ENCODE measurements at regions not wholly inside any gene's neighbourhood (a gene's known extent, or its start where the extent isn't known, plus 50 kb on each side); places are given as distances from the start of the nearest gene placed in this dataset.

DNA sequence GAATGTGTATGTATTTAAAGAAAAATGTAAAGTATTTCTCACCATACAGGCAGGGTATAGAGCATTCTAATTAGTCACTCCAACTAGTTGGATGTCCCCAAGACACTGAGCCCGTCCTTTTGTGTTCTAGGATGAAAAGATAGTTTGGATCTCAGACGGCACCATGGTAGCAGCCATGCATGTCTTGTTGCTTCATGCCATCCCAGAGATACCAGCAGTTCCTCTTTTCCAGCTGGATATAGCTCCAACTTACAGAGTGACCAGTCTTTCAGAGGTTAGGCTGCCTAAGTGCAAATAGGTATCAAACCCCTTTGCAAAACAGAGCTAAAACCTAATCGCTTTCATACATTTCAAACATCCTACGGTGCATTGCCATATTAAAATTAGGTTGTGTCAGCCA lies 275.3 kb downstream of the MTX2 start:
- Histone ChIP-seq H4K20me1 (ENCODE audit: insufficient read depth, low read length) (no peaks in the 10 kb centered on the region), H3K27me3 (ENCODE audit: insufficient read depth, low read length) (no peaks in the 10 kb centered on the region), H3K79me2 (ENCODE audit: insufficient read depth, low read length) (no peaks in the 10 kb centered on the region), H3K36me3 (ENCODE audit: insufficient read depth, low read length) (no peaks in the 10 kb centered on the region), H3K4me3 (ENCODE audit: insufficient read depth, low read length) (no peak overlapping the region), H3K9me3 (ENCODE audit: low read depth, low read length) (no peaks in the 10 kb centered on the region), H3K27ac (ENCODE audit: low read depth, low read length) (no peak overlapping the region), H2AFZ (ENCODE audit: low read length) (no peak overlapping the region), H3K4me2 (ENCODE audit: insufficient read depth, low read length) (no peak overlapping the region), H3K4me1 (ENCODE audit: insufficient read depth, low read length) (peaks cover 13% of the 10 kb centered on the region)
- no peak for DNase-seq (ENCODE audit: insufficient read length, low spot score, missing footprints)
- TF ChIP-seq CTCF (IDR thresholded peaks at IDR 0.05; ENCODE audit: extremely low read depth, low read depth, low read length) = no peak

DNA sequence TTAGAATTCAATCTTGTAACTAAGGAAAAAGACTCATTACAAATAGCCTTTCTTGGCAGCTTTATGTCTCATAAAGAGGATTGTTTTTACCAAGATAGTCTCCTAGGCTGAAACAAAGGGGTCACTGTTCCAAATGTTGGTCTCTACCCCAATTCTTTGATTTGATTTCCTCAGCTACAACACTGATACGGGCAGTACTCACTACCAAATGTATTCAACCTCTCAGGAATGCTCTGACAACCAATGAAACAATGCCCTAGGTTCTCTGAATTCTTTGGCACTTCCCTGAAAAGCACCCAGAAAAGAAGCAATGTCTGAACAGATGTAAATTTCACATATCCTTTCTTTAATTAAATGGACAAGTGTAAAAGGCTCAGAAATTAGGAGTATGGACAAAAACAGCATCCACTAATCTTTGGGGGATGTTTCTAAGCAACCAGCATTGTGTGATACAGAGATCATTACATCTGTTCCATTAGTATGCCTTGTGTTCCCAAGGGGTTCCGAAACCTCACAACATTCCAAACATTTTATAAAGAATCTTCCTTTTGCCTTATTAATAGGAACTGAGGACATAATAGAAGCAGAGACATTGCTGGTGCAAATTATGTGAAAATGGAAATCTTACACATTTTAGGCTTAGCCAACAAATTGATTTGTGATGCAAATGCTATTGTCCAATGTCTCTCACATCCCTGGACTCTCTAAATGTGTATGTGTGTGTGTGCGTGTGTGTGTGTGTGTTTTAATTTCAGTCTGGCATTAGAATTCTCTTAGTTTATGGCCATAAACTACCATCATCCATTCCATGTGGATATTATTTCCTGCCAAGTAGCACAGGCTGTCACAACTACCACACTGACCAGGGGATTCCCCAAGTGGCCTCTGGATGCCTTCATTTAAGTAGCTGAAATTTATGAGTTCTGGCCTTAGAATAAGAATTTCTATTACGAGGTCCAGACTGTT lies 276.0 kb downstream of the MTX2 start:
- no peak overlapping the region for H3K4me2 ChIP-seq (ENCODE audit: insufficient read depth, low read length)
- peaks cover 13% of the 10 kb centered on the region for H3K4me1 ChIP-seq (ENCODE audit: insufficient read depth, low read length)
- no peaks in the 10 kb centered on the region for H3K27me3 ChIP-seq (ENCODE audit: insufficient read depth, low read length)
- no peak for TF ChIP-seq CTCF (IDR thresholded peaks at IDR 0.05; ENCODE audit: extremely low read depth, low read depth, low read length)
- DNase-seq (ENCODE audit: insufficient read length, low spot score, missing footprints) = no peak
- no peaks in the 10 kb centered on the region for H3K36me3 ChIP-seq (ENCODE audit: insufficient read depth, low read length)
- H3K9me3 ChIP-seq (ENCODE audit: low read depth, low read length) = no peaks in the 10 kb centered on the region
- no peak overlapping the region for H2AFZ ChIP-seq (ENCODE audit: low read length)
- H3K79me2 ChIP-seq (ENCODE audit: insufficient read depth, low read length) = no peaks in the 10 kb centered on the region
- H4K20me1 ChIP-seq (ENCODE audit: insufficient read depth, low read length) = no peaks in the 10 kb centered on the region
- no peak overlapping the region for H3K4me3 ChIP-seq (ENCODE audit: insufficient read depth, low read length)
- H3K27ac ChIP-seq (ENCODE audit: low read depth, low read length) = no peak overlapping the region

DNA sequence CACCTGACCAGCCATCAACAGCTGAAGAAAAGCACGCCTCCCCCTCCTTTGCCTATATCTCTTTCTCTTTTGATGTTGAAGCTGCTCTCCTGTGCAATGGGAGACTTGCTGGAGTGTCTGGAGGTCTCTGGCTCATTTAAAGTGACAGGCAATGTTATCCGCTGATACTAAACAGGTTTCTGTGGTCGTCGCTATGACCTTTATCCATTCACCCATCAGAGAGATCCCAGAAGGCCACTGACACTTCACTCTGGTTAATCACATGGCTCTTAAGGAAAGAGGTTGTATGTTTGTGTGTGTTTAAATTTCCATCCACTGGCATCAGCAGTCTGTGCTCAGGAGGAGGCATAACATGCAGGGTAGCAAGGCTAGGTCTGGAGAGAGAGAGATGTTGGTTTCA lies 277.3 kb downstream of the MTX2 start:
- H3K9me3 ChIP-seq (ENCODE audit: low read depth, low read length) = no peaks in the 10 kb centered on the region
- peaks cover 13% of the 10 kb centered on the region for H3K4me1 ChIP-seq (ENCODE audit: insufficient read depth, low read length)
- H3K27ac ChIP-seq (ENCODE audit: low read depth, low read length) = no peak overlapping the region
- no peak for DNase-seq (ENCODE audit: insufficient read length, low spot score, missing footprints)
- no peaks in the 10 kb centered on the region for H4K20me1 ChIP-seq (ENCODE audit: insufficient read depth, low read length)
- TF ChIP-seq CTCF (IDR thresholded peaks at IDR 0.05; ENCODE audit: extremely low read depth, low read depth, low read length) = no peak
- H3K36me3 ChIP-seq (ENCODE audit: insufficient read depth, low read length) = no peaks in the 10 kb centered on the region
- H3K79me2 ChIP-seq (ENCODE audit: insufficient read depth, low read length) = no peaks in the 10 kb centered on the region
- H2AFZ ChIP-seq (ENCODE audit: low read length) = no peak overlapping the region
- H3K4me3 ChIP-seq (ENCODE audit: insufficient read depth, low read length) = no peak overlapping the region
- no peaks in the 10 kb centered on the region for H3K27me3 ChIP-seq (ENCODE audit: insufficient read depth, low read length)
- no peak overlapping the region for H3K4me2 ChIP-seq (ENCODE audit: insufficient read depth, low read length)

DNA sequence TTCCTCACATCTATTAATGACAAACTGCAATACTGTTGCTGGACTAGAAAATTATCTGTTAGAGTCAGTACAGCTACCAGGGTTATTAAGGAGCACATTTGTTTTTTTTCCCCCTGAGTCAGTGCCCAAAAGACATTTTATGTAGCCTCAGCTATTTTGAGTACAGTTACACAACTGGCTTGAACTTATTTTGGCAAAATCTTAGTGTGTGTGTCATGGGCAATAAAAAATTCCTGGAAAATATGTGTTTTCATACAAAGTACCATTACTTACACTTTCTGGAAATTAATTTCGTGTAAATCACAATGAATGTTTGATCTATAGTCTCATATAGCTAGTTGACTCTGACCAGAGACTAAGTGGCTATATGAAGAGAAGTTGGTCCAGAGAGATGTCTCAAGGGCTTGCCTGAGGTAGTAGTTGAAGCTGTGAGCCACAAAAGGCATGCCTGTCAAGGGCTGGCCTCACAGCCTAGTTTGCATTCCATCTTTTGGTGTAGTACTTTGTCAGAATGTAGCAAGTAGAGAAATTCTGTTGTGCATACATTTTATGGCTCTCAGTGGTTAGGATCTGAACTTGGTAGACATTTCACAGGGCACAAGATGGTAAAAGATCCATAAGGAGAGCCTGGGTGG lies 283.4 kb downstream of the MTX2 start:
- H3K4me2 ChIP-seq (ENCODE audit: insufficient read depth, low read length) = peak overlapping the region; percentile 99
- peak overlapping the region; percentile 34 for H3K4me3 ChIP-seq (ENCODE audit: insufficient read depth, low read length)
- H2AFZ ChIP-seq (ENCODE audit: low read length) = no peak overlapping the region
- TF ChIP-seq CTCF (IDR thresholded peaks at IDR 0.05; ENCODE audit: extremely low read depth, low read depth, low read length) = no peak
- peaks cover 26% of the 10 kb centered on the region for H3K4me1 ChIP-seq (ENCODE audit: insufficient read depth, low read length)
- H3K27me3 ChIP-seq (ENCODE audit: insufficient read depth, low read length) = peaks cover 9% of the 10 kb centered on the region
- peak overlapping the region; percentile 90 for H3K27ac ChIP-seq (ENCODE audit: low read depth, low read length)
- H3K36me3 ChIP-seq (ENCODE audit: insufficient read depth, low read length) = no peaks in the 10 kb centered on the region
- no peaks in the 10 kb centered on the region for H4K20me1 ChIP-seq (ENCODE audit: insufficient read depth, low read length)
- DNase-seq (ENCODE audit: insufficient read length, low spot score, missing footprints) = peak; percentile 75
- H3K9me3 ChIP-seq (ENCODE audit: low read depth, low read length) = no peaks in the 10 kb centered on the region
- H3K79me2 ChIP-seq (ENCODE audit: insufficient read depth, low read length) = no peaks in the 10 kb centered on the region
